Breast epithelium (tissue), 3 donors: ENCODE measurements at regions not wholly inside any gene's neighbourhood (a gene's known extent, or its start where the extent isn't known, plus 50 kb on each side); places are given as distances from the start of the nearest gene placed in this dataset.

ENCODE experiments used
- CTCF ChIP-seq, 3 donors: fragments of 450-650 bp; IDR thresholded peaks; one replicate each; pipeline ENCODE4 v1.5.1; 2016 to 2017; ENCODE audit warnings: antibody characterized with exemption in 3 of 3, mild to moderate bottlenecking in 3 of 3, moderate library complexity in 3 of 3
- POLR2A ChIP-seq: fragments of 450-650 bp; IDR thresholded peaks from one replicate; pipeline ENCODE4 v1.6.1; 2016; ENCODE audit warnings: antibody characterized with exemption, mild to moderate bottlenecking, moderate library complexity

GRCh38 chr3:28758115-28758514 lies 409.5 kb upstream of the AZI2 start:
- no peak for TF ChIP-seq CTCF (IDR thresholded peaks at IDR 0.05)
- TF ChIP-seq POLR2A, result no peak
